Heart right ventricle (tissue), 16 donors: ENCODE measurements at regions not wholly inside any gene's neighbourhood (a gene's known extent, or its start where the extent isn't known, plus 50 kb on each side); places are given as distances from the start of the nearest gene placed in this dataset.

Experiments used
- ATAC-seq, 8 donors: fragments of 200-7000 bp; cut with Tn5 transposase; one replicate each; pipeline ENCODE4 v1.9.1; 2020; ENCODE audit warnings: mild to moderate bottlenecking in 8 of 8, moderate library complexity in 8 of 8, moderate number of reproducible peaks in 1 of 8
- DNase-seq, 2 donors: peaks; one replicate each; pipeline ENCODE4 v3.0.0-alpha.2; 2020
- H3K27ac ChIP-seq, 10 donors: fragments of 200-600 bp; sonication (generic) in 2 of 10; one replicate each; pipeline versions ENCODE4 v1.5.0 to v1.8.0; 2020 to 2022; ENCODE audit warnings: mild to moderate bottlenecking in 3 of 10
- H3K27me3 ChIP-seq, 7 donors: fragments of 200-600 bp; one replicate each; pipeline ENCODE4 v1.8.0; 2021 to 2022; ENCODE audit warnings: mild to moderate bottlenecking in 2 of 7
- H3K36me3 ChIP-seq, 9 donors: fragments of 200-600 bp; sonication (generic) in 1 of 9; one replicate each; pipeline versions ENCODE4 v1.5.0 to v1.8.0; 2020 to 2022; ENCODE audit warnings: mild to moderate bottlenecking in 2 of 9
- H3K4me1 ChIP-seq, 9 donors: fragments of 200-600 bp; sonication (generic) in 1 of 9; one replicate each; pipeline versions ENCODE4 v1.5.0 to v1.8.0; 2020 to 2022; ENCODE audit warnings: mild to moderate bottlenecking in 4 of 9
- H3K4me3 ChIP-seq, 10 donors: fragments of 200-600 bp; sonication (generic) in 2 of 10; one replicate each; pipeline versions ENCODE4 v1.5.0 to v1.8.0; 2020 to 2022; ENCODE audit warnings: mild to moderate bottlenecking in 7 of 10, moderate library complexity in 2 of 10
- H3K9me3 ChIP-seq, 11 donors: fragments of 200-600 bp in 10 of 11; sonication (generic) in 2 of 11; one replicate each; pipeline versions ENCODE4 v1.5.0 to v1.8.0; 2013 to 2022; ENCODE audit warnings: mild to moderate bottlenecking in 2 of 11, control low read depth in 1 of 11, moderate library complexity in 1 of 11
- WGBS, 2 donors: extraction: QIAGEN DNeasy Blood & Tissue Kit; methylation state at CpG; one replicate each; pipeline ENCODE4 v1.1.7; 2013; ENCODE audit warnings: inconsistent platforms in 1 of 2; 5-methylcytosine and 5-hydroxymethylcytosine counted together
- intact Hi-C, 10 donors: fragments of 100-400 bp; cut with DNase I; formaldehyde crosslinking; loops; one replicate each; pipeline versions ENCODE4 v1.11.1 to v1.14.2; 2022
- TF ChIP-seq, protein P1 (sequence below), 9 donors: fragments of 200-600 bp; sonication (generic) in 2 of 9; IDR thresholded peaks; one replicate each; pipeline versions ENCODE4 v1.5.0 to v1.8.0; 2021 to 2022; ENCODE audit warnings: antibody characterized with exemption in 9 of 9, mild to moderate bottlenecking in 5 of 9, moderate library complexity in 1 of 9
- donor health status: Arrhythmogenic right ventricular cardiomyopathy.
- donor health status: ischemic (EF 13 %, LVEDD 7.1; RV severe dilation, severe dysfunction).
- donor health status: healthy with polysubstance abuse.
- donor health status: DM: no; HTN: yes; CAD: no.
- donor health status: DM: no; HTN: no; CAD: no.
- donor health status: ischemic (EF 25% LVEDD 6.9; RV normal size, moderate dysfunction).
- donor health status: ischemic (EF 25% LVEDD 5.7; RV mildly dilated, moderate dysfunction).
- donor health status: healthy.
- donor health status: DM: yes; HTN: yes; CAD: no.
- donor health status: Ischemic cardiomyopathy.
- donor health status: ischemic (EF 35%, LVEDD 5.7; RV mildly dilated, moderate dysfunction).
- donor health status: nonischemic (EF 11% LVEDD 7.7; RV severe dilation, severe dysfunction).
- donor health status: DM: yes; HTN: yes; CAD: no.
- donor health status: PGD.
- donor health status: ischemic (EF 29% LVEDD 5.4; RV normal size, mild dysfunction).
- donor health status: nonischemic (EF 23%, LVEDD 6.1; RV moderate dilation, normal function).

DNA sequence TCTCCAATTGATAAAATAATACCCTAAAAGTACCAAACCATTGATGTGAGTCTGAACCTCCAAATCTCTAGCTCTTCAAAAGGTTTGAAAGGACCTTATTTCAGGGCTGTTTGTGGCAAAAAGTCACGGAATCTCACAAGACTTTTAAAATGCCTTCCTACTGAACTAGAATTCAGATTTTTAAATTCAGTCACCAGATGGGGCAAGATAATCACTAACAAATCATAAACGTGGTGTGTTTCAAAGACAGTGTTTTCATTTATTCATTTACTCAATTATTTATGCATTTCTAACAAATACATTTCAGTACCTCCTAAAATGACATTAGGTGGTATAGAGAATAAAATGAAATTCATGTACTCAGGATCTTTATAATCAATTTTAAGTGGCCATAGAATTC lies 68.2 kb upstream of the SMC2 start:
- WGBS, 2 donors: 40 to 58% methylated on average over 2 of the region's 2 CpGs
- no peak for DNase-seq
- no peaks in the 10 kb centered on the region for H3K36me3 ChIP-seq
- no peaks in the 10 kb centered on the region for H3K27me3 ChIP-seq
- no peaks in the 10 kb centered on the region for H3K4me1 ChIP-seq
- intact Hi-C loops: loop anchor here in 2 of 10 donors (5.0 to 10.0 kb wide), 2 partner anchors 359 to 361 kb away; no protein-coding TSS in a partner anchor
- TF ChIP-seq, protein P1, sequence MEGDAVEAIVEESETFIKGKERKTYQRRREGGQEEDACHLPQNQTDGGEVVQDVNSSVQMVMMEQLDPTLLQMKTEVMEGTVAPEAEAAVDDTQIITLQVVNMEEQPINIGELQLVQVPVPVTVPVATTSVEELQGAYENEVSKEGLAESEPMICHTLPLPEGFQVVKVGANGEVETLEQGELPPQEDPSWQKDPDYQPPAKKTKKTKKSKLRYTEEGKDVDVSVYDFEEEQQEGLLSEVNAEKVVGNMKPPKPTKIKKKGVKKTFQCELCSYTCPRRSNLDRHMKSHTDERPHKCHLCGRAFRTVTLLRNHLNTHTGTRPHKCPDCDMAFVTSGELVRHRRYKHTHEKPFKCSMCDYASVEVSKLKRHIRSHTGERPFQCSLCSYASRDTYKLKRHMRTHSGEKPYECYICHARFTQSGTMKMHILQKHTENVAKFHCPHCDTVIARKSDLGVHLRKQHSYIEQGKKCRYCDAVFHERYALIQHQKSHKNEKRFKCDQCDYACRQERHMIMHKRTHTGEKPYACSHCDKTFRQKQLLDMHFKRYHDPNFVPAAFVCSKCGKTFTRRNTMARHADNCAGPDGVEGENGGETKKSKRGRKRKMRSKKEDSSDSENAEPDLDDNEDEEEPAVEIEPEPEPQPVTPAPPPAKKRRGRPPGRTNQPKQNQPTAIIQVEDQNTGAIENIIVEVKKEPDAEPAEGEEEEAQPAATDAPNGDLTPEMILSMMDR (IDR thresholded peaks at IDR 0.05): peak in 3 of 9 donors; percentile 23 to 30 (median 25)
- no peak overlapping the region for H3K27ac ChIP-seq
- no peak overlapping the region for H3K4me3 ChIP-seq
- no peaks in the 10 kb centered on the region for H3K9me3 ChIP-seq
- no peak for ATAC-seq

DNA sequence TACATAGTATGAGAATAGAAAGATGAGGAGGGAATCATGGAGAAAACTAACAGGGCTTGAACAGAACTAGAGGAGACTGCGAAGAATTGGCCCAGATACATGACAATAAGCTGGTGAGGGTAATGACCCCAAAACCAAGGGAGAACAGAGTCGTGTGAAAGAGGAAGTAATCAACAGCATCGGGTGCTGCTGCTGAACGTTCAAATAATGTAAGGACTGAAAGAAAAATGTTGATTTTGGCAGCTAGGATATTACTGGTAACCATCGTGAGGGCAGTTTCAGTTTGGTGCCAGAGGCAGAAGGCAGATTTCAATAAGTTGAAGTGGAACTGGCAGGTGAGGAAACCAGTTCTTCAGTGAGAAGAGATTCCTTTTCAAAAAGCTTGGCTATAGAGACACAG lies 66.8 kb upstream of the SMC2 start:
- TF ChIP-seq, protein P1 (IDR thresholded peaks at IDR 0.05): no peak
- no peak for ATAC-seq
- no peak overlapping the region for H3K4me3 ChIP-seq
- no peaks in the 10 kb centered on the region for H3K27me3 ChIP-seq
- no peaks in the 10 kb centered on the region for H3K4me1 ChIP-seq
- no peak overlapping the region for H3K27ac ChIP-seq
- WGBS, 2 donors: 43 to 51% methylated on average over 5 of the region's 5 CpGs
- H3K9me3 ChIP-seq: no peaks in the 10 kb centered on the region
- intact Hi-C loops: loop anchor here in 2 of 10 donors (5.0 to 10.0 kb wide), 2 partner anchors 358 to 360 kb away; no protein-coding TSS in a partner anchor
- no peak for DNase-seq
- no peaks in the 10 kb centered on the region for H3K36me3 ChIP-seq

DNA sequence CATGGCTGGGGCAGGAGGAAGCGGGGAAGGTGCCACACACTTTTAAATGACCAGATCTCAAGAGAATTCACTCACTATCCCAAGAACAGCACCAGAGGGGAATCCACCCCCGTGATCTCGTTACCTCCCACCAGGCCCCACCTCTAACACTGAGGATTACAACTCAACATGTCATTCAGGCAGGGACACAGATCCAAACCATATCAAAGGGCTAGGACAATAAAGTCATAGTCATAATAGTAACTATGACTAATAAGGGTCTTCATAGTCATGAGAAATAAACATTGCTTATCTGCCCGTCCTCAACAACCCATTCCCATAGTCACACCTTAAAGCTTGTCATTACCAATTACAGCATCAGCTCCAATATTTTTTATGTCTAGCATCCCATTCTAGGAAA lies 65.3 kb upstream of the SMC2 start:
- no peaks in the 10 kb centered on the region for H3K36me3 ChIP-seq
- DNase-seq (no peak), ATAC-seq (no peak)
- no peak overlapping the region for H3K27ac ChIP-seq
- no peak overlapping the region for H3K4me3 ChIP-seq
- H3K9me3 ChIP-seq: no peaks in the 10 kb centered on the region
- no peaks in the 10 kb centered on the region for H3K27me3 ChIP-seq
- TF ChIP-seq, protein P1 (IDR thresholded peaks at IDR 0.05): no peak
- WGBS, 2 donors: 75 to 81% methylated on average over 4 of the region's 4 CpGs
- H3K4me1 ChIP-seq: no peaks in the 10 kb centered on the region
- intact Hi-C loops: loop anchor here in 2 of 10 donors (5.0 to 10.0 kb wide), 2 partner anchors 356 to 358 kb away; no protein-coding TSS in a partner anchor
